CD4-positive, alpha-beta memory T cell (primary cell): ENCODE measurements at regions not wholly inside any gene's neighbourhood (a gene's known extent, or its start where the extent isn't known, plus 50 kb on each side); places are given as distances from the start of the nearest gene placed in this dataset.

ENCODE experiments used
- CTCF ChIA-PET: fragments of 350-600 bp; sonication (Branson Sonifier 250); formaldehyde crosslinking; loops from one replicate; lab custom pipeline; 2021; ENCODE audit warnings: inconsistent platforms; ENCODE audit not compliant: partially characterized antibody; lab: Charles Lee
- POLR2A ChIA-PET: fragments of 350-600 bp; sonication (Branson Sonifier 250); formaldehyde crosslinking; loops from one replicate; lab custom pipeline; 2021; ENCODE audit not compliant: partially characterized antibody; lab: Charles Lee
- DNase-seq, 5 donors: peaks; one replicate each; pipeline versions ENCODE4 v3.0.0 to v3.0.0-alpha.2; 2020 to 2022; ENCODE audit warnings: mixed read lengths in 1 of 5
- H3K27ac ChIP-seq: one replicate; pipeline ENCODE4 v1.7.0; 2013; ENCODE audit warnings: low read depth, low read length
- H3K27me3 ChIP-seq: 2 replicates; pipeline ENCODE4 v1.7.0; 2013; ENCODE audit warnings: mild to moderate bottlenecking, low read length, moderate library complexity; ENCODE audit not compliant: insufficient read depth
- H3K36me3 ChIP-seq: 2 replicates; pipeline ENCODE4 v1.7.0; 2013; ENCODE audit warnings: mild to moderate bottlenecking, low read length, moderate library complexity; ENCODE audit not compliant: insufficient read depth
- H3K4me1 ChIP-seq: 2 replicates; pipeline ENCODE4 v1.7.0; 2013; ENCODE audit warnings: mild to moderate bottlenecking, low read length, moderate library complexity; ENCODE audit not compliant: insufficient read depth
- H3K4me3 ChIP-seq, 2 donors: one replicate each; pipeline ENCODE4 v1.7.0; 2013; ENCODE audit warnings: low read length in 2 of 2, mild to moderate bottlenecking in 1 of 2
- H3K9me3 ChIP-seq, 2 donors: one replicate each; pipeline ENCODE4 v1.7.0; 2013; ENCODE audit warnings: low read length in 2 of 2, control low read depth in 1 of 2; ENCODE audit not compliant: control insufficient read depth in 1 of 2
- H3K27ac Mint-ChIP-seq, 7 donors: one replicate each; pipeline ENCODE4 v1.8.0; 2020 to 2021; ENCODE audit warnings: mixed read lengths in 7 of 7, mild to moderate bottlenecking in 6 of 7, inconsistent platforms in 3 of 7, moderate library complexity in 3 of 7
- H3K27me3 Mint-ChIP-seq, 2 donors: one replicate each; pipeline ENCODE4 v1.8.0; 2020 to 2021; ENCODE audit warnings: mixed read lengths in 2 of 2
- H3K36me3 Mint-ChIP-seq, 2 donors: one replicate each; pipeline ENCODE4 v1.8.0; 2020 to 2021; ENCODE audit warnings: mixed read lengths in 2 of 2, inconsistent platforms in 1 of 2, mild to moderate bottlenecking in 1 of 2
- H3K4me1 Mint-ChIP-seq, 4 donors: one replicate each; pipeline ENCODE4 v1.8.0; 2020 to 2021; ENCODE audit warnings: mixed read lengths in 4 of 4, mild to moderate bottlenecking in 1 of 4
- H3K4me3 Mint-ChIP-seq, 8 donors: one replicate each; pipeline ENCODE4 v1.8.0; 2020 to 2021; ENCODE audit warnings: mixed read lengths in 8 of 8, mild to moderate bottlenecking in 7 of 8, moderate library complexity in 6 of 8, inconsistent platforms in 3 of 8
- H3K9me3 Mint-ChIP-seq, 8 donors: one replicate each; pipeline ENCODE4 v1.8.0; 2020 to 2021; ENCODE audit warnings: mixed read lengths in 8 of 8, mild to moderate bottlenecking in 5 of 8, inconsistent platforms in 3 of 8, moderate library complexity in 1 of 8
- intact Hi-C: fragments of 100-400 bp; cut with micrococcal nuclease; formaldehyde crosslinking; loops from one replicate; pipeline ENCODE4 v1.15.1; 2023

- Mint-ChIP-seq H3K4me3 (no peak overlapping the region), H3K36me3 (no peaks in the 10 kb centered on the region), H3K27me3 (peaks cover 16 to 20% of the 10 kb centered on the region in 2 donors), H3K4me1 (peaks cover 6 to 12% (median 7%) of the 10 kb centered on the region in 4 donors), H3K27ac (no peak overlapping the region), H3K9me3 (peaks cover 0 to 2% (median 0%) of the 10 kb centered on the region in 8 donors)
- intact Hi-C loops = no loop called here
- no peaks in the 10 kb centered on the region for H3K9me3 ChIP-seq
- H3K4me1 ChIP-seq = peaks cover 11% of the 10 kb centered on the region
- no peak overlapping the region for H3K27ac ChIP-seq
- no peaks in the 10 kb centered on the region for H3K36me3 ChIP-seq
- H3K27me3 ChIP-seq = no peaks in the 10 kb centered on the region
- ChIA-PET CTCF (no interaction called here), POLR2A (no interaction called here)
- DNase-seq = no peak
- no peak overlapping the region for H3K4me3 ChIP-seq
Observed at GRCh38 chr2:176468457-176469113, 199.3 kb downstream of the MTX2 start.

- H3K27ac ChIP-seq = no peak overlapping the region
- no peak overlapping the region for H3K4me3 ChIP-seq
- H3K27me3 Mint-ChIP-seq = peaks cover 5 to 16% of the 10 kb centered on the region in 2 donors
- no peak overlapping the region for H3K27ac Mint-ChIP-seq
- H3K9me3 Mint-ChIP-seq = peaks cover 0 to 2% (median 0%) of the 10 kb centered on the region in 8 donors
- H3K36me3 Mint-ChIP-seq = no peaks in the 10 kb centered on the region
- ChIA-PET CTCF (no interaction called here), POLR2A (no interaction called here)
- H3K27me3 ChIP-seq = no peaks in the 10 kb centered on the region
- peaks cover 9 to 17% (median 11%) of the 10 kb centered on the region in 4 donors for H3K4me1 Mint-ChIP-seq
- H3K36me3 ChIP-seq = no peaks in the 10 kb centered on the region
- H3K4me1 ChIP-seq = peaks cover 11% of the 10 kb centered on the region
- no peak overlapping the region for H3K4me3 Mint-ChIP-seq
- no peaks in the 10 kb centered on the region for H3K9me3 ChIP-seq
- no peak for DNase-seq
- intact Hi-C loops = no loop called here
Observed at GRCh38 chr2:176470713-176471112, 201.5 kb downstream of the MTX2 start.

- no peaks in the 10 kb centered on the region for H3K9me3 ChIP-seq
- Mint-ChIP-seq H3K27me3 (peaks cover 2 to 7% of the 10 kb centered on the region in 2 donors), H3K4me3 (peak overlapping the region in 2 of 8 donors; percentile 57 to 80), H3K4me1 (peaks cover 9 to 17% (median 11%) of the 10 kb centered on the region in 4 donors), H3K9me3 (peaks cover 0 to 2% (median 0%) of the 10 kb centered on the region in 8 donors), H3K36me3 (no peaks in the 10 kb centered on the region), H3K27ac (no peak overlapping the region)
- H3K27ac ChIP-seq = no peak overlapping the region
- DNase-seq = no peak
- POLR2A ChIA-PET = no interaction called here
- no peaks in the 10 kb centered on the region for H3K36me3 ChIP-seq
- no peaks in the 10 kb centered on the region for H3K27me3 ChIP-seq
- no peak overlapping the region for H3K4me3 ChIP-seq
- CTCF ChIA-PET = interaction anchor here (1.2 to 4.0 kb wide), 3 partner anchors 14 to 82 kb away, joined by 3 to 26 read pairs (median 3); no protein-coding TSS in a partner anchor
- peaks cover 11% of the 10 kb centered on the region for H3K4me1 ChIP-seq
- intact Hi-C loops = no loop called here
Observed at GRCh38 chr2:176471949-176472348, 202.7 kb downstream of the MTX2 start.

GRCh38 chr2:176473177-176473576 is 203.9 kb downstream of the MTX2 start:
- H3K36me3 Mint-ChIP-seq = no peaks in the 10 kb centered on the region
- H3K27me3 Mint-ChIP-seq = peaks cover 2 to 4% of the 10 kb centered on the region in 2 donors
- H3K36me3 ChIP-seq = no peaks in the 10 kb centered on the region
- ChIA-PET CTCF (interaction anchor here (1.0 to 4.0 kb wide), 4 partner anchors 11 to 81 kb away, joined by 3 to 26 read pairs (median 3); no protein-coding TSS in a partner anchor), POLR2A (no interaction called here)
- H3K27ac Mint-ChIP-seq = peak overlapping the region in 3 of 7 donors; percentile 46 to 72 (median 62)
- peaks cover 9 to 17% (median 11%) of the 10 kb centered on the region in 4 donors for H3K4me1 Mint-ChIP-seq
- H3K9me3 ChIP-seq = no peaks in the 10 kb centered on the region
- peak overlapping the region in 7 of 8 donors; percentile 22 to 82 (median 76) for H3K4me3 Mint-ChIP-seq
- H3K27me3 ChIP-seq = no peaks in the 10 kb centered on the region
- peaks cover 11% of the 10 kb centered on the region for H3K4me1 ChIP-seq
- intact Hi-C loops = no loop called here
- no peak overlapping the region for H3K27ac ChIP-seq
- peak overlapping the region in 1 of 2 donors; percentile 17 for H3K4me3 ChIP-seq
- no peak for DNase-seq
- H3K9me3 Mint-ChIP-seq = peaks cover 0 to 2% (median 0%) of the 10 kb centered on the region in 8 donors

GRCh38 chr2:176473851-176474250 is 204.6 kb downstream of the MTX2 start:
- no peaks in the 10 kb centered on the region for H3K9me3 ChIP-seq
- Mint-ChIP-seq H3K27ac (peak overlapping the region in 3 of 7 donors; percentile 31 to 81 (median 57)), H3K4me3 (peak overlapping the region in 5 of 8 donors; percentile 41 to 82 (median 45)), H3K36me3 (no peaks in the 10 kb centered on the region), H3K27me3 (peaks cover 2 to 4% of the 10 kb centered on the region in 2 donors), H3K9me3 (peaks cover 0 to 2% (median 0%) of the 10 kb centered on the region in 8 donors), H3K4me1 (peaks cover 9 to 17% (median 11%) of the 10 kb centered on the region in 4 donors)
- H3K4me1 ChIP-seq = peaks cover 11% of the 10 kb centered on the region
- intact Hi-C loops = no loop called here
- no peak overlapping the region for H3K4me3 ChIP-seq
- no peaks in the 10 kb centered on the region for H3K36me3 ChIP-seq
- no peak for DNase-seq
- no peaks in the 10 kb centered on the region for H3K27me3 ChIP-seq
- CTCF ChIA-PET = interaction anchor here (1.0 to 4.0 kb wide), 2 partner anchors 11 to 20 kb away, joined by 3 to 26 read pairs; no protein-coding TSS in a partner anchor
- no peak overlapping the region for H3K27ac ChIP-seq
- POLR2A ChIA-PET = no interaction called here

- intact Hi-C loops = no loop called here
- no peaks in the 10 kb centered on the region for H3K36me3 ChIP-seq
- Mint-ChIP-seq H3K4me3 (no peak overlapping the region), H3K4me1 (peaks cover 9 to 16% (median 10%) of the 10 kb centered on the region in 4 donors), H3K36me3 (no peaks in the 10 kb centered on the region), H3K9me3 (peaks cover 0 to 2% (median 0%) of the 10 kb centered on the region in 8 donors), H3K27ac (no peak overlapping the region), H3K27me3 (peaks cover 9 to 12% of the 10 kb centered on the region in 2 donors)
- H3K27me3 ChIP-seq = no peaks in the 10 kb centered on the region
- no peak overlapping the region for H3K4me3 ChIP-seq
- no peaks in the 10 kb centered on the region for H3K9me3 ChIP-seq
- POLR2A ChIA-PET = no interaction called here
- CTCF ChIA-PET = interaction anchor here (1.2 to 1.5 kb wide), 2 partner anchors 22 to 23 kb away, joined by 4 to 6 read pairs; no protein-coding TSS in a partner anchor
- H3K27ac ChIP-seq = no peak overlapping the region
- H3K4me1 ChIP-seq = peaks cover 11% of the 10 kb centered on the region
- no peak for DNase-seq
Observed at GRCh38 chr2:176477336-176477735, 208.1 kb downstream of the MTX2 start.

- H3K36me3 ChIP-seq = no peaks in the 10 kb centered on the region
- H3K27ac ChIP-seq = no peak overlapping the region
- no peaks in the 10 kb centered on the region for H3K9me3 ChIP-seq
- no peaks in the 10 kb centered on the region for H3K4me1 ChIP-seq
- Mint-ChIP-seq H3K27ac (no peak overlapping the region), H3K4me1 (no peaks in the 10 kb centered on the region), H3K9me3 (no peaks in the 10 kb centered on the region), H3K4me3 (no peak overlapping the region), H3K27me3 (peaks cover 14 to 17% of the 10 kb centered on the region in 2 donors), H3K36me3 (no peaks in the 10 kb centered on the region)
- ChIA-PET CTCF (no interaction called here), POLR2A (no interaction called here)
- no peak overlapping the region for H3K4me3 ChIP-seq
- intact Hi-C loops = no loop called here
- no peak for DNase-seq
- no peaks in the 10 kb centered on the region for H3K27me3 ChIP-seq
Observed at GRCh38 chr2:176479961-176480360, 210.7 kb downstream of the MTX2 start.
